ENCODE measurements at regions not wholly inside any gene's neighbourhood (a gene's known extent, or its start where the extent isn't known, plus 50 kb on each side); places are given as distances from the start of the nearest gene placed in this dataset.

DNA sequence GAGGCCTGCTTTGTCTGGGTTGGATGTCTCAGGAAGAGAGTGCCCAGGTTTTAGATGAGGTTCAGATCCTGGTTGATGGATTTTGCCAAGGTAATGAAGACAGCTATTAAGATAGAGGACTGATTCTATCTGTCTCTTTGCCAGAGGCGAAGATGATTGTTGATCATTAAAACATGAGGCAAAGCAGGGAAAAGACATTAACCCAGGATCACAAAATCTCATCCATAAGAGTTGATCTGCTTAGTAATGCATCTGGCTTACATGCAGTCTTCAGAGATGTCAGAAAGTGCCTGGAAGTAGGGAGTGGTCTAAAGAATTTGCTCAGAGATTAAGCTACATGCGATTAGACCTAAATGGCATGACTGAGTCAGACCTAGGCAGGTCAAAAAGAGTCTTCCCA is 229.6 kb upstream of the PLD5 start:
- Mint-ChIP-seq H3K36me3 (ENCODE audit: low read depth) (no peaks in the 10 kb centered on the region), H3K9me3 (ENCODE audit: low read depth) (peaks cover 10% of the 10 kb centered on the region), H3K27ac (ENCODE audit: unreplicated experiment) (no peak overlapping the region), H3K27me3 (ENCODE audit: low read depth) (no peaks in the 10 kb centered on the region), H3K4me1 (ENCODE audit: low read depth) (no peaks in the 10 kb centered on the region), H3K4me3 (ENCODE audit: unreplicated experiment) (no peak overlapping the region)
- no peak for TF ChIP-seq CTCF (IDR thresholded peaks at IDR 0.05)
- DNase-seq (ENCODE audit: low spot score), result no peak

GRCh38 chr1:242747233-242747632 is 222.7 kb upstream of the PLD5 start:
- no peak overlapping the region for H3K27ac Mint-ChIP-seq (ENCODE audit: unreplicated experiment)
- no peaks in the 10 kb centered on the region for H3K27me3 Mint-ChIP-seq (ENCODE audit: low read depth)
- no peaks in the 10 kb centered on the region for H3K4me1 Mint-ChIP-seq (ENCODE audit: low read depth)
- no peak for TF ChIP-seq CTCF (IDR thresholded peaks at IDR 0.05)
- H3K36me3 Mint-ChIP-seq (ENCODE audit: low read depth), result no peaks in the 10 kb centered on the region
- no peak overlapping the region for H3K4me3 Mint-ChIP-seq (ENCODE audit: unreplicated experiment)
- DNase-seq (ENCODE audit: low spot score), result no peak
- H3K9me3 Mint-ChIP-seq (ENCODE audit: low read depth), result peaks cover 5% of the 10 kb centered on the region

DNA sequence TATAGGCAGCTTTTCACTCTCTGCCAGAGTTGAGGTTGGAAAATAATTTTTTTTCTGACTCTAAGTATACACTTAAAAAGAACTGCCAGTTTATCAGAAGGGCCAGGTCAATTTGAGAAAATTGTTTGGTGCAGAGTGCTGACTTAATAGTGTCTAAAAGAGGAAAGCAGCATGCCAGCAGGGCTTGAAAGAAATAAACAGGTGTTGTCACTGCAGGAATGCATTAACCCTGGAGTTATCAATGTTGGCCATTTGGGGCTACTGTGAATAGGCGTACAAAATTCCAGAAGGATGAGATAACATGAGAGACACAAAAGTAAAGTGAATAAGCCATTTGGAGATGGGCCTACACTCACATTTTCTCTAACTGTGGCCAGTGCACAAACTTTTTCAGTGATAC is 220.6 kb upstream of the PLD5 start:
- no peak for TF ChIP-seq CTCF (IDR thresholded peaks at IDR 0.05)
- H3K4me1 Mint-ChIP-seq (ENCODE audit: low read depth), result no peaks in the 10 kb centered on the region
- H3K9me3 Mint-ChIP-seq (ENCODE audit: low read depth), result peaks cover 15% of the 10 kb centered on the region
- H3K27me3 Mint-ChIP-seq (ENCODE audit: low read depth), result no peaks in the 10 kb centered on the region
- no peak overlapping the region for H3K27ac Mint-ChIP-seq (ENCODE audit: unreplicated experiment)
- DNase-seq (ENCODE audit: low spot score), result no peak
- no peaks in the 10 kb centered on the region for H3K36me3 Mint-ChIP-seq (ENCODE audit: low read depth)
- no peak overlapping the region for H3K4me3 Mint-ChIP-seq (ENCODE audit: unreplicated experiment)

- Mint-ChIP-seq H3K4me1 (ENCODE audit: low read depth) (no peaks in the 10 kb centered on the region), H3K27ac (ENCODE audit: unreplicated experiment) (no peak overlapping the region), H3K4me3 (ENCODE audit: unreplicated experiment) (no peak overlapping the region), H3K27me3 (ENCODE audit: low read depth) (no peaks in the 10 kb centered on the region), H3K36me3 (ENCODE audit: low read depth) (no peaks in the 10 kb centered on the region), H3K9me3 (ENCODE audit: low read depth) (peaks cover 15% of the 10 kb centered on the region)
- no peak for DNase-seq (ENCODE audit: low spot score)
- no peak for TF ChIP-seq CTCF (IDR thresholded peaks at IDR 0.05)
Observed at GRCh38 chr1:242743983-242744780, 219.7 kb upstream of the PLD5 start.

GRCh38 chr1:242738702-242739645 is 214.5 kb upstream of the PLD5 start:
- no peaks in the 10 kb centered on the region for H3K27me3 Mint-ChIP-seq (ENCODE audit: low read depth)
- no peak overlapping the region for H3K4me3 Mint-ChIP-seq (ENCODE audit: unreplicated experiment)
- no peak for DNase-seq (ENCODE audit: low spot score)
- no peak overlapping the region for H3K27ac Mint-ChIP-seq (ENCODE audit: unreplicated experiment)
- no peak for TF ChIP-seq CTCF (IDR thresholded peaks at IDR 0.05)
- H3K36me3 Mint-ChIP-seq (ENCODE audit: low read depth), result no peaks in the 10 kb centered on the region
- peaks cover 15% of the 10 kb centered on the region for H3K9me3 Mint-ChIP-seq (ENCODE audit: low read depth)
- no peaks in the 10 kb centered on the region for H3K4me1 Mint-ChIP-seq (ENCODE audit: low read depth)

Data from chondrocyte (in vitro differentiated cells).